Natural killer cell (primary cell): ENCODE measurements at regions not wholly inside any gene's neighbourhood (a gene's known extent, or its start where the extent isn't known, plus 50 kb on each side); places are given as distances from the start of the nearest gene placed in this dataset.

Experiments
- ATAC-seq, 3 donors: fragments of 150-1000 bp in 2 of 3; fragments of 200-7000 bp in 1 of 3; cut with Tn5 transposase; 1 replicate in 1 of 3; 2 replicates in 2 of 3; pipeline ENCODE4 v1.10.0; 2021; ENCODE audit warnings: mild to moderate bottlenecking in 2 of 3, moderate library complexity in 2 of 3
- DNase-seq, 2 donors: peaks; one replicate each; pipeline versions ENCODE4 v3.0.0 to v3.0.0-alpha.2; 2013 to 2021; ENCODE audit warnings: mixed read lengths in 1 of 2
- H3K27ac ChIP-seq: one replicate; pipeline ENCODE4 v1.5.1; 2013; ENCODE audit warnings: mild to moderate bottlenecking, low read length
- H3K27me3 ChIP-seq: one replicate; pipeline ENCODE4 v1.6.1; 2013; ENCODE audit warnings: low read length; ENCODE audit not compliant: control insufficient read depth, insufficient read depth
- H3K36me3 ChIP-seq: one replicate; pipeline ENCODE4 v1.6.1; 2013; ENCODE audit warnings: low read length; ENCODE audit not compliant: control insufficient read depth, insufficient read depth
- H3K4me1 ChIP-seq: one replicate; pipeline ENCODE4 v1.6.1; 2013; ENCODE audit warnings: low read length; ENCODE audit not compliant: control insufficient read depth, insufficient read depth
- H3K4me3 ChIP-seq: one replicate; pipeline ENCODE4 v1.5.1; 2013; ENCODE audit warnings: low read length
- H3K9me3 ChIP-seq: one replicate; pipeline ENCODE4 v1.6.1; 2013; ENCODE audit warnings: low read length; ENCODE audit not compliant: control insufficient read depth, insufficient read depth
- H3K27ac Mint-ChIP-seq, 2 donors: one replicate each; pipeline ENCODE4 v1.8.0; 2022; ENCODE audit warnings: mild to moderate bottlenecking in 2 of 2, mixed read lengths in 2 of 2, moderate library complexity in 1 of 2
- H3K27me3 Mint-ChIP-seq, 2 donors: one replicate each; pipeline ENCODE4 v1.8.0; 2022; ENCODE audit warnings: low read depth in 2 of 2, mixed read lengths in 2 of 2
- H3K36me3 Mint-ChIP-seq: one replicate; pipeline ENCODE4 v1.8.0; 2022; ENCODE audit warnings: mixed read lengths
- H3K4me1 Mint-ChIP-seq, 2 donors: one replicate each; pipeline ENCODE4 v1.8.0; 2022; ENCODE audit warnings: mixed read lengths in 2 of 2
- H3K4me3 Mint-ChIP-seq: one replicate; pipeline ENCODE4 v1.8.0; 2022; ENCODE audit warnings: mild to moderate bottlenecking, moderate library complexity, mixed read lengths
- H3K9me3 Mint-ChIP-seq, 2 donors: one replicate each; pipeline ENCODE4 v1.8.0; 2022; ENCODE audit warnings: mixed read lengths in 2 of 2
- WGBS: methylation state at CpG from one replicate; pipeline ENCODE4 v1.1.7; 2013; ENCODE audit warnings: missing lambda C conversion rate; ENCODE audit not compliant: insufficient coverage; 5-methylcytosine and 5-hydroxymethylcytosine counted together
- intact Hi-C: fragments of 100-400 bp; cut with micrococcal nuclease; formaldehyde crosslinking; loops from one replicate; pipeline ENCODE4 v1.14.2; 2022
- TF ChIP-seq, protein P1 (sequence below): fragments of 200-600 bp; IDR thresholded peaks from one replicate; pipeline ENCODE4 v1.8.0; 2022; ENCODE audit warnings: antibody characterized with exemption

DNA sequence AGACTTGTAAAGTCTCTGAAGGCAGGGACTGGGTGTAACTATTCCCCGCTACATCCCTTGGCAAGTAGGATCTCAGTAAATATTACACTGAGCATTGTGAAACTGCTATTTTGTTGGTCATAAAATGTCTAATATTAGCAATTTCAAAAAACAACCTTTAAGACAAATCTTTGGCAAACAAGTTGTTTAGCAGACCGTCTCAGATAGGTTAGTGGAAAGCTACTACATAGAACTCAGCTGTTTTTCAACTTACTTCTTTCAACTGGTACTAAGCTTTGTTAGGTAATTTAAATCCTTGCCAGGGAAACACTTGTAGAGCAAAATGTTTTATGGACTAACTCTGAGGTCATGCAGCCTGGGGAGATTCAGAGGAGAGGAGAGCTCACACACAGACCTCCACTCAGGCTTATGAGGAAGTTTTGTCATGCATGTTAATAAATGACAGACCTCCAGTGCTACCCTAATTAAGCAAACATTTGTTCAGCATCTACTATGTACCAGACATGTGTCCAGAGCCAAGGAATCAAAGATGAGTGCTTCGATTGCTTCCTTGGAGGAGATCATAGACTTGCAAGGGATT is 61.6 kb upstream of the STAC start:
- Mint-ChIP-seq H3K36me3 (no peaks in the 10 kb centered on the region), H3K4me3 (no peak overlapping the region), H3K27ac (no peak overlapping the region), H3K9me3 (peaks cover 13 to 15% of the 10 kb centered on the region in 2 donors), H3K4me1 (no peaks in the 10 kb centered on the region), H3K27me3 (no peaks in the 10 kb centered on the region)
- 87% methylated on average over 3 of the region's 3 CpGs for WGBS
- TF ChIP-seq, protein P1, sequence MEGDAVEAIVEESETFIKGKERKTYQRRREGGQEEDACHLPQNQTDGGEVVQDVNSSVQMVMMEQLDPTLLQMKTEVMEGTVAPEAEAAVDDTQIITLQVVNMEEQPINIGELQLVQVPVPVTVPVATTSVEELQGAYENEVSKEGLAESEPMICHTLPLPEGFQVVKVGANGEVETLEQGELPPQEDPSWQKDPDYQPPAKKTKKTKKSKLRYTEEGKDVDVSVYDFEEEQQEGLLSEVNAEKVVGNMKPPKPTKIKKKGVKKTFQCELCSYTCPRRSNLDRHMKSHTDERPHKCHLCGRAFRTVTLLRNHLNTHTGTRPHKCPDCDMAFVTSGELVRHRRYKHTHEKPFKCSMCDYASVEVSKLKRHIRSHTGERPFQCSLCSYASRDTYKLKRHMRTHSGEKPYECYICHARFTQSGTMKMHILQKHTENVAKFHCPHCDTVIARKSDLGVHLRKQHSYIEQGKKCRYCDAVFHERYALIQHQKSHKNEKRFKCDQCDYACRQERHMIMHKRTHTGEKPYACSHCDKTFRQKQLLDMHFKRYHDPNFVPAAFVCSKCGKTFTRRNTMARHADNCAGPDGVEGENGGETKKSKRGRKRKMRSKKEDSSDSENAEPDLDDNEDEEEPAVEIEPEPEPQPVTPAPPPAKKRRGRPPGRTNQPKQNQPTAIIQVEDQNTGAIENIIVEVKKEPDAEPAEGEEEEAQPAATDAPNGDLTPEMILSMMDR: no peak
- Histone ChIP-seq H3K4me1 (no peaks in the 10 kb centered on the region), H3K4me3 (no peak overlapping the region), H3K27ac (no peak overlapping the region), H3K9me3 (no peaks in the 10 kb centered on the region), H3K27me3 (no peaks in the 10 kb centered on the region), H3K36me3 (no peaks in the 10 kb centered on the region)
- ATAC-seq: no peak
- no peak for DNase-seq
- intact Hi-C loops: no loop called here

DNA sequence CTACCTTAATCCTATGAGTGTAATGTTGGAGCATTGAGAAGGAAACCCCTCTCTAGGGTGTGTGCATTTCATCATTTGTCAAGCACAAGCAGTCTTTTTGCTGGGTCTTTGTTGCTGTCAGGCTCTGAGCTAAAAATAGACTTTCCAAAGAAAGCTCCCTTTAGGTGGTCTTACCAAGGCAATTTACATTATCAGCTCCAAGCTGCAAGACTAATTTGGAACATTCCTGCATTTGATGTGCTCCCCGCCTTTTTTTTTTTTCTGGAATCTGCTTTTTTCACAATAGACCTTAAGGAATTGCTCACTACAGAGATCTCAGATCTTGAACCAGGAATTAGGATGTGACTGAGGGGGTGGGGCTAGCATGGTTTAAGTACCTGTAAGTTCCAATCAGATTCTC is 60.6 kb upstream of the STAC start:
- Histone ChIP-seq H3K27ac (no peak overlapping the region), H3K36me3 (no peaks in the 10 kb centered on the region), H3K27me3 (no peaks in the 10 kb centered on the region), H3K9me3 (no peaks in the 10 kb centered on the region), H3K4me1 (no peaks in the 10 kb centered on the region), H3K4me3 (no peak overlapping the region)
- no peak for ATAC-seq
- intact Hi-C loops: no loop called here
- Mint-ChIP-seq H3K36me3 (no peaks in the 10 kb centered on the region), H3K9me3 (peaks cover 15 to 16% of the 10 kb centered on the region in 2 donors), H3K4me3 (no peak overlapping the region), H3K27me3 (no peaks in the 10 kb centered on the region), H3K27ac (no peak overlapping the region), H3K4me1 (no peaks in the 10 kb centered on the region)
- DNase-seq: no peak
- WGBS: 100% methylated on average over 1 of the region's 1 CpG
- TF ChIP-seq, protein P1: no peak
